K562 (cell line): ENCODE measurements at regions not wholly inside any gene's neighbourhood (a gene's known extent, or its start where the extent isn't known, plus 50 kb on each side); places are given as distances from the start of the nearest gene placed in this dataset.

Experiments
- ATAC-seq: fragments of 200-7000 bp; cut with Tn5 transposase; 3 replicates; pipeline ENCODE4 v1.9.1; 2020; ENCODE audit warnings: moderate library complexity
- BruUV-seq: library from RNA; stranded (reverse); fragments of 400-500 nt; replicated peaks from 2 replicates; lab custom pipeline; 2021; lab: Mats Ljungman, UMichigan
- CTCF ChIA-PET: fragments of 300-600 bp; formaldehyde crosslinking; extraction: SDS; loops from one replicate; lab custom pipeline; 2021; ENCODE audit warnings: low intra/inter-chr PET ratio; lab: Yijun Ruan, JAX
- POLR2A ChIA-PET: fragments of 300-600, 350-650 bp; sonication (Branson Sonifier 250); formaldehyde crosslinking; extraction: SDS; loops from one replicate; lab custom pipeline; 2021; ENCODE audit warnings: antibody characterized with exemption, inconsistent platforms; lab: Yijun Ruan, JAX
- DNase-seq, 4 experiments: peaks; one replicate each; pipeline versions ENCODE4 v3.0.0 to v3.0.0-alpha.2; 2011 to 2018; ENCODE audit warnings: low spot score in 3 of 4, mixed read lengths in 3 of 4; ENCODE audit errors: extremely low read depth in 1 of 4
- FAIRE-seq: peaks from 2 replicates; lab custom pipeline; 2011; peaks lifted over from hg19 to GRCh38; lab: Jason Lieb, UNC
- H2AFZ ChIP-seq: 2 replicates; pipeline ENCODE4 v1.6.0; 2011; ENCODE audit warnings: low read depth, low read length, control low read depth, inconsistent platforms
- H3K27ac ChIP-seq: fragments of 200-600 bp; 3 replicates; pipeline ENCODE4 v1.8.0; 2011; ENCODE audit warnings: low read depth, mild to moderate bottlenecking, control low read depth, inconsistent platforms, low read length, moderate library complexity, mixed read lengths; ENCODE audit errors: extremely low read depth
- H3K27me3 ChIP-seq, 2 experiments: fragments of 300-600 bp in 1 of 2; 2 replicates in 1 of 2; 3 replicates in 1 of 2; pipeline versions ENCODE4 v1.6.0 to v1.8.0; 2011; ENCODE audit warnings: inconsistent platforms in 2 of 2, low read length in 2 of 2, mild to moderate bottlenecking in 1 of 2, mixed read lengths in 1 of 2, moderate library complexity in 1 of 2; ENCODE audit not compliant: control insufficient read depth in 2 of 2, insufficient read depth in 2 of 2
- H3K36me3 ChIP-seq: fragments of 300-600 bp; 3 replicates; pipeline ENCODE4 v1.8.0; 2011; ENCODE audit warnings: mild to moderate bottlenecking, low read length, inconsistent platforms; ENCODE audit not compliant: control insufficient read depth, insufficient read depth
- H3K4me1 ChIP-seq, 2 experiments: fragments of 200-600 bp in 1 of 2; replicated peaks in 1 of 2; 2 replicates in 1 of 2; 3 replicates in 1 of 2; pipeline versions ENCODE4 v1.5.1 to v1.8.0; 2011; ENCODE audit warnings: inconsistent platforms in 2 of 2, low read length in 2 of 2, mild to moderate bottlenecking in 1 of 2, mixed read lengths in 1 of 2, moderate library complexity in 1 of 2; ENCODE audit not compliant: control insufficient read depth in 2 of 2, insufficient read depth in 2 of 2
- H3K4me2 ChIP-seq: 2 replicates; pipeline ENCODE4 v1.6.1; 2011; ENCODE audit warnings: low read length, control low read depth, inconsistent platforms, mixed read lengths; ENCODE audit not compliant: insufficient read depth
- H3K4me3 ChIP-seq: fragments of 200-600 bp; sonication (generic), shearing (Covaris generic); 2 replicates; pipeline ENCODE4 v1.5.1; 2016; ENCODE audit warnings: control low read depth, inconsistent platforms
- H3K79me2 ChIP-seq: fragments of 200-600 bp; 3 replicates; pipeline ENCODE4 v1.8.0; 2011; ENCODE audit warnings: low read length, inconsistent platforms; ENCODE audit not compliant: control insufficient read depth, insufficient read depth
- H3K9ac ChIP-seq, 2 experiments: 2 replicates each; pipeline versions ENCODE4 v1.6.0 to v1.6.1; 2011; ENCODE audit warnings: low read depth in 2 of 2, low read length in 2 of 2, control low read depth in 1 of 2, inconsistent platforms in 1 of 2, mild to moderate bottlenecking in 1 of 2, mixed read lengths in 1 of 2; ENCODE audit not compliant: insufficient read depth in 1 of 2
- H3K9me1 ChIP-seq: one replicate; pipeline ENCODE4 v1.6.0; 2011; ENCODE audit warnings: inconsistent platforms, mild to moderate bottlenecking, low read length, moderate library complexity; ENCODE audit not compliant: control insufficient read depth, insufficient read depth
- H3K9me3 ChIP-seq: replicated peaks from 2 replicates; pipeline ENCODE4 v1.5.1; 2011; ENCODE audit warnings: low read depth, low read length, inconsistent platforms; ENCODE audit not compliant: control insufficient read depth, insufficient read depth
- H4K20me1 ChIP-seq: replicated peaks from 2 replicates; pipeline ENCODE4 v1.6.1; 2011; ENCODE audit warnings: low read length, inconsistent platforms, mixed read lengths; ENCODE audit not compliant: control insufficient read depth, insufficient read depth
- FOXK2 ChIP-seq, 2 experiments: fragments of 450-650 bp; IDR thresholded peaks in 1 of 2; conservative IDR thresholded peaks in 1 of 2; 2 replicates each; pipeline ENCODE4 v1.6.1; 2016; ENCODE audit warnings: low read depth in 2 of 2, mild to moderate bottlenecking in 1 of 2
- KAT2B ChIP-seq: IDR thresholded peaks from one replicate; pipeline ENCODE4 v1.6.1; 2012; ENCODE audit warnings: low read depth, mild to moderate bottlenecking, control low read depth, inconsistent platforms, low read length, moderate library complexity
- ZKSCAN1 ChIP-seq: fragments of 150-350 bp; IDR thresholded peaks from 2 replicates; pipeline ENCODE4 v1.6.1; 2016; ENCODE audit warnings: low read depth, low read length
- ZKSCAN8 ChIP-seq: fragments of 200-800 bp; sonication (Bioruptor generic); IDR thresholded peaks from 2 replicates; pipeline ENCODE4 v1.6.1; 2016; ENCODE audit warnings: missing genetic modification characterization, missing compliant biosample characterization
- in situ Hi-C: fragments of 300-500 bp; cut with MboI; formaldehyde crosslinking; loops from 4 replicates; pipeline ENCODE4 v1.15.0; 2018; ENCODE audit warnings: inconsistent platforms, mixed read lengths
- intact Hi-C: fragments of 100-400 bp; cut with micrococcal nuclease; formaldehyde crosslinking; loops from 2 replicates; pipeline ENCODE4 v1.14.2; 2022
- TF ChIP-seq, protein P1 (sequence below): sonication (generic); formaldehyde crosslinking; IDR thresholded peaks from 2 replicates; pipeline ENCODE4 v1.8.0; 2022; ENCODE audit warnings: mild to moderate bottlenecking, missing genetic modification reagents

DNA sequence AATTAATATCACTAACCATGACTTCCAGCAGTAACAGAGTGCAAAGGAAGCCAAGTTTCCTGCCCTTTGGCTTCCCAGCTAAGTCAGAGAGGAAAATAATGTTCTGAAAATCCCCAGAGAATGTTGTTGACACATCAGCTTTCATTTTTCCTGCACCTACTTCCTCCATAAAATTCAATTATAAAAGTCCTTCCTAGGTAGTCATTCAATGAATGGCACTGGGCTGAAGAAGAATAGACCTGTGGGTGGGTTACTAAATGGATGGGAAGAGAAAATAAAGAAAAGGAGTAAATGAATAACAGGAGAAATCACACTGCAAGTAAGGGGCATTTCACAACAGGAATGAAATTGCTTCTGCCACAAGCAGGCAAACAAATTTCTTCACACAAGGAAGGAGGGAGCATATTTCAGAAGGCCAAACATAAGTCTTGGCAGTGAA is 73.2 kb upstream of the MDM1 start:
- ATAC-seq, result no peak
- Histone ChIP-seq H3K79me2 (no peaks in the 10 kb centered on the region), H2AFZ (no peak overlapping the region), H3K9ac (no peak overlapping the region), H3K36me3 (no peaks in the 10 kb centered on the region), H3K4me1 (no peaks in the 10 kb centered on the region; a peak in 1 of 5 replicates), H3K27me3 (peaks cover 0 to 14% of the 10 kb centered on the region in 2 experiments; a peak in 2 of 5 replicates), H4K20me1 (no peaks in the 10 kb centered on the region), H3K4me3 (no peak overlapping the region), H3K9me3 (no peaks in the 10 kb centered on the region), H3K4me2 (no peak overlapping the region), H3K9me1 (no peaks in the 10 kb centered on the region), H3K27ac (no peak overlapping the region)
- ChIA-PET CTCF (no interaction called here), POLR2A (interaction anchor here (1.2 kb wide), 1 partner anchor 13 kb away, joined by 5 read pairs; no protein-coding TSS in a partner anchor)
- FAIRE-seq, result no peak
- no peak for DNase-seq
- TF ChIP-seq ZKSCAN1 (no peak), KAT2B (no peak), FOXK2 (conservative IDR thresholded peaks at IDR 0.05 in 1 of 2, IDR thresholded peaks at IDR 0.05 in 1 of 2; ENCODE audit: low read depth in 2 of 2) (no peak), ZKSCAN8 (CRISPR knock-in tag) (no peak)
- TF ChIP-seq, protein P1, sequence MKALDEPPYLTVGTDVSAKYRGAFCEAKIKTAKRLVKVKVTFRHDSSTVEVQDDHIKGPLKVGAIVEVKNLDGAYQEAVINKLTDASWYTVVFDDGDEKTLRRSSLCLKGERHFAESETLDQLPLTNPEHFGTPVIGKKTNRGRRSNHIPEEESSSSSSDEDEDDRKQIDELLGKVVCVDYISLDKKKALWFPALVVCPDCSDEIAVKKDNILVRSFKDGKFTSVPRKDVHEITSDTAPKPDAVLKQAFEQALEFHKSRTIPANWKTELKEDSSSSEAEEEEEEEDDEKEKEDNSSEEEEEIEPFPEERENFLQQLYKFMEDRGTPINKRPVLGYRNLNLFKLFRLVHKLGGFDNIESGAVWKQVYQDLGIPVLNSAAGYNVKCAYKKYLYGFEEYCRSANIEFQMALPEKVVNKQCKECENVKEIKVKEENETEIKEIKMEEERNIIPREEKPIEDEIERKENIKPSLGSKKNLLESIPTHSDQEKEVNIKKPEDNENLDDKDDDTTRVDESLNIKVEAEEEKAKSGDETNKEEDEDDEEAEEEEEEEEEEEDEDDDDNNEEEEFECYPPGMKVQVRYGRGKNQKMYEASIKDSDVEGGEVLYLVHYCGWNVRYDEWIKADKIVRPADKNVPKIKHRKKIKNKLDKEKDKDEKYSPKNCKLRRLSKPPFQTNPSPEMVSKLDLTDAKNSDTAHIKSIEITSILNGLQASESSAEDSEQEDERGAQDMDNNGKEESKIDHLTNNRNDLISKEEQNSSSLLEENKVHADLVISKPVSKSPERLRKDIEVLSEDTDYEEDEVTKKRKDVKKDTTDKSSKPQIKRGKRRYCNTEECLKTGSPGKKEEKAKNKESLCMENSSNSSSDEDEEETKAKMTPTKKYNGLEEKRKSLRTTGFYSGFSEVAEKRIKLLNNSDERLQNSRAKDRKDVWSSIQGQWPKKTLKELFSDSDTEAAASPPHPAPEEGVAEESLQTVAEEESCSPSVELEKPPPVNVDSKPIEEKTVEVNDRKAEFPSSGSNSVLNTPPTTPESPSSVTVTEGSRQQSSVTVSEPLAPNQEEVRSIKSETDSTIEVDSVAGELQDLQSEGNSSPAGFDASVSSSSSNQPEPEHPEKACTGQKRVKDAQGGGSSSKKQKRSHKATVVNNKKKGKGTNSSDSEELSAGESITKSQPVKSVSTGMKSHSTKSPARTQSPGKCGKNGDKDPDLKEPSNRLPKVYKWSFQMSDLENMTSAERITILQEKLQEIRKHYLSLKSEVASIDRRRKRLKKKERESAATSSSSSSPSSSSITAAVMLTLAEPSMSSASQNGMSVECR (CRISPR knock-in tag), result no peak
- in situ Hi-C loops (no loop called here), intact Hi-C loops (no loop called here)
- BruUV-seq, result no TSS peak
